PC-9 (cell line): ENCODE measurements at regions not wholly inside any gene's neighbourhood (a gene's known extent, or its start where the extent isn't known, plus 50 kb on each side); places are given as distances from the start of the nearest gene placed in this dataset.

Experiments used
- CTCF ChIP-seq: fragments of 200-600 bp; sonication (generic); conservative IDR thresholded peaks from 2 replicates; pipeline ENCODE4 v1.6.1; 2017; ENCODE audit warnings: mixed run types, antibody characterized with exemption, mild to moderate bottlenecking, moderate library complexity
- EZH2 ChIP-seq: fragments of 200-600 bp; sonication (generic); IDR thresholded peaks from 2 replicates; pipeline ENCODE4 v1.8.0; 2017; ENCODE audit warnings: antibody characterized with exemption, low read depth

DNA sequence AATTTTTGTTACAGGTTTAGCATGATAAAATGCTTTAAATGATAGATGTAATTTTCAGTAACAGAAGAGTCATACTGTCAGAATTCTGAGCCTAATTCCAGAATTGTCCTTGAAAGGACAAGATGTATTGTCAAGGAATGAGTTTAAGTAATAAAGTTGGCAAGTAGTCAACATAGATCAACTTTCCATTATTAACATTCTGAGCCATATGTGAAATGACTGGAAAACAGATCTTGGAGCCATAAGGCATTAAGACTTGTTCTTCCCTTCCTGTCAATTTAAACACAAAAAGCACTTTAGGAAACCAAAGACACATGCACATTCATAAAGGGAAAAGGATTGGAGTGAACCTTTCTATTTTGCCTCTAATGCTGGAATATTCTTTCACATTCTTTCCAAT, 107.0 kb downstream of the ODF2L start:
- no peak for TF ChIP-seq CTCF
- TF ChIP-seq EZH2, result no peak
